ENCODE measurements at regions not wholly inside any gene's neighbourhood (a gene's known extent, or its start where the extent isn't known, plus 50 kb on each side); places are given as distances from the start of the nearest gene placed in this dataset.
"Not testable (repeated sequence)": the region's sequence is repeated elsewhere in the genome, so short reads cannot be mapped to it uniquely, and the experiment has no call there.

- DNase-seq, result no peak
Observed at GRCh38 chr1:55466373-55466772, 251.2 kb upstream of the USP24 start.

GRCh38 chr1:55464550-55464949 lies 249.4 kb upstream of the USP24 start:
- no peak for DNase-seq

GRCh38 chr1:55463814-55464475 lies 248.8 kb upstream of the USP24 start:
- no peak for DNase-seq

GRCh38 chr1:55457874-55458273 lies 242.7 kb upstream of the USP24 start:
- no peak for DNase-seq

- DNase-seq, result no peak
Observed at GRCh38 chr1:55456971-55457370, 241.8 kb upstream of the USP24 start.

GRCh38 chr1:55448261-55448660 lies 233.1 kb upstream of the USP24 start:
- no peak for DNase-seq

- DNase-seq, result no peak
Observed at GRCh38 chr1:55447488-55447887, 232.3 kb upstream of the USP24 start.

- no peak for DNase-seq
Observed at GRCh38 chr1:55446351-55446750, 231.2 kb upstream of the USP24 start.

GRCh38 chr1:55445416-55445815 lies 230.3 kb upstream of the USP24 start:
- DNase-seq, result no peak

GRCh38 chr1:55444667-55445066 lies 229.5 kb upstream of the USP24 start:
- DNase-seq, result no peak

GRCh38 chr1:55443175-55443915 lies 228.2 kb upstream of the USP24 start:
- peak; percentile 80 to 88 (median 80) for DNase-seq

- no peak for DNase-seq
Observed at GRCh38 chr1:55441489-55441888, 226.3 kb upstream of the USP24 start.

- no peak for DNase-seq
Observed at GRCh38 chr1:55437692-55438091, 222.5 kb upstream of the USP24 start.

GRCh38 chr1:55430720-55431119 lies 215.6 kb upstream of the USP24 start:
- not testable (repeated sequence) for DNase-seq

- DNase-seq, result not testable (repeated sequence)
Observed at GRCh38 chr1:55430206-55430605, 215.0 kb upstream of the USP24 start.

GRCh38 chr1:55428944-55429931 lies 214.1 kb upstream of the USP24 start:
- DNase-seq, result peak in 1 of 3 donors; percentile 17

- DNase-seq, result no peak
Observed at GRCh38 chr1:55428231-55428630, 213.1 kb upstream of the USP24 start.

- DNase-seq, result no peak
Observed at GRCh38 chr1:55427606-55428005, 212.4 kb upstream of the USP24 start.

GRCh38 chr1:55426619-55427018 lies 211.5 kb upstream of the USP24 start:
- DNase-seq, result no peak

GRCh38 chr1:55426156-55426555 lies 211.0 kb upstream of the USP24 start:
- DNase-seq, result no peak

GRCh38 chr1:55425310-55425930 lies 210.3 kb upstream of the USP24 start:
- no peak for DNase-seq

GRCh38 chr1:55423376-55423775 lies 208.2 kb upstream of the USP24 start:
- DNase-seq, result no peak
